HG03558 (cell line): ENCODE measurements at regions not wholly inside any gene's neighbourhood (a gene's known extent, or its start where the extent isn't known, plus 50 kb on each side); places are given as distances from the start of the nearest gene placed in this dataset.
"Not testable (repeated sequence)": the region's sequence is repeated elsewhere in the genome, so short reads cannot be mapped to it uniquely, and the experiment has no call there.

Experiments used
- ATAC-seq: cut with Tn5 transposase; IDR thresholded peaks from one replicate; pipeline ENCODE4 v1.9.1; 2021; ENCODE audit warnings: moderate number of reproducible peaks; ENCODE audit not compliant: unreplicated experiment; ENCODE audit errors: extremely low read depth

DNA sequence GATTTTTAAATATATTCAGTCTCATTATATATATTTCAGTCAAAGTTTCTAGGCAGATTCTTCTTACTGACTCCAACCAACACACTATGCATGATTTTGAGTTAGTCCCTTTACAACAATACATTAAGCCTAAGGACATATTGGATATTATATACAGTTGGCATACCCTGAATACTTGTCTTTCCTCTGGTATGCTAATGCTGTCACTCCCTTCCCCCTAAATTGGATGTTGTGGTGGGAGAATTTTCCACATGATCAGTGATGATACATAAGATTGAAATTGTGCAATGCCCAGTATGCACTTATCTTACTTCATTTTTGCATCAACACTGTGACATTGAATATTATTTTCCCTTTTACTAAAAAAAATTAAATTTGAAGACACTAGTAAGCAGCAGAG lies 935.2 kb downstream of the PCDH7 start:
- ATAC-seq, result no peak

DNA sequence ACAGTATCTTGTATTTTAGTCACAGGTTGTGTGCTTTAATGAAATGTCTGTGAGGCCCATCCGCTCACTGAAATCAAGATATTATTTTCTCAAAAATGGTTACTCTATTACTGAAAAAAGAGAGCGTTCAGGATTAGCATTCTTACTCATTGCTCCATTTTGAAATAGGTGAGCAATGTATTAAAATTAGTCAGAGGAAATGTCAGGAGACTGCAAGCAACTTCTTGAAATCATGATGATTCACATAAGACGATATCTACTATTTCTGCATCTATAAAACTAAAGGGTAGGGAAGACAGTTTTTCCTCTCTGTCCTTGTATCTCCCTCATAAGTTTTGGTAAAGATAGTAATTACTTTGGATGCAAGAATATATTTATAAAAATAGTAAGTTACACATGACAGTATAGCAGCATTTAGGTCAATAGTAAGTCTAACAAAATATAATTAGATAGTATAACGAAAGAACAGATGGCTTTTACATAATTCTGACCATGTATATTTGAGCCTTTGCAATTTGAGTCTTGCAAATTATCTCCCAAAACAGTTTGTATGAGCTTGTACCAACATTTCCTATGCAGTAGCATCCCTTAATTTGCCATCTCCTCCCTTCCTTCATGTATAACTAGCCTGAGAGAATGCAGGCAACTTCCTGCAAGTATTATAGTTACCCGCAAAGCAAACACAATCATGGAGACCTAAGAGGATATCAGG lies 937.8 kb downstream of the PCDH7 start:
- no peak for ATAC-seq

DNA sequence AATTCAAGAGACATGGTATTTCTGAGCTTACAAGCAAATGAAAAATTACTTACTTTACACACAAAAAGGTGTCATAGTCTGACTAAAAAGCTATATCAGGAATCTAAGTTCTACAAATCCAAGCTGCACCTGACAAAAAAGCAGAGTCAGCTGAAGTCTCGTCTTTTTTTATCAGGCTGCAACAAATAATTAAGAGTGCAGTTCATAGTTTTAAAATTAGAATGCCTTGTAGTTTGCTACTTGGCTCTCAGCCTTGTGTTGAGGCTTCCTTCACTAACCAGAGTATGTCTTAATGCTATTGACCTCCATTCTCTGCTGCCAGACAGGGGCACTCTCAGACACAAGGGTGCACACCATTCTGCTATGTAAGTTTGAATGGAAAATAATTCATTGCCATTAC lies 940.7 kb downstream of the PCDH7 start:
- no peak for ATAC-seq

DNA sequence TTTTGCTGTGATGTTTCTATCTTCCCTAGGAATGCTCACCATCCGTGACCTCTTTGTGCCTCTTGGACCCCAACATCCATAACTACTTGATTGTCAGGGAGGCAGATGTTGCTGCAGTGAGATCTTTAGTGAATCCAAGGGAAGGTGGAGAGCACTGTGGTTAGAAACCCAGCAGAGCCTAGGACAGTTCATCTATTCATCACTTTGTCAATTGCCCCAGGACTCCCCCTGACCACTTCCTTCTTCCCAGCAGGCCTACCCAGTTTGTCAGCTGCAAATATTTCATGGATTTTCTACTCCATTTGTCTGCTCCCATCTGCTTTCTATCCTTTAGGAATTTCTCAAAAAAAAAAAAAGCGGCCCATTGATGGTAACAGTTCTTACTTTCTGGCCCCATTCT lies 942.8 kb downstream of the PCDH7 start:
- no peak for ATAC-seq

DNA sequence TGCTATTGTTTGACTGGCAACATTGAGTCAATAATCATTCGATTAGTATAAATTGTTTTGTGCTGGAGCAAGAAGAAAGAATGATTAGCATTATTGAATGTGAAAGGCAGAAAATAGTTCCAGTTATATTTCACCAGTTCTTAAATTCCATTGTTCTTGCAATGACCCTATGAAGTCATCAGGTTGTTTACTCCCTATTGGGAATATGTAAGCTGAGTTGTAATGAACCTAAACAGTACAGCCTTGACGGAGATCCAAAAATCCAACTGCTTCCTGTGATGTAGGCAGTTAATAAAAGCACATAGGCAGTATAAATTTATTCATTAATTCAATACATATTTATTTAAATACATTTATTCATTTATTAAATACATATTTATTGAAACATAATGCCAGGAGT lies 947.5 kb downstream of the PCDH7 start:
- no peak for ATAC-seq

DNA sequence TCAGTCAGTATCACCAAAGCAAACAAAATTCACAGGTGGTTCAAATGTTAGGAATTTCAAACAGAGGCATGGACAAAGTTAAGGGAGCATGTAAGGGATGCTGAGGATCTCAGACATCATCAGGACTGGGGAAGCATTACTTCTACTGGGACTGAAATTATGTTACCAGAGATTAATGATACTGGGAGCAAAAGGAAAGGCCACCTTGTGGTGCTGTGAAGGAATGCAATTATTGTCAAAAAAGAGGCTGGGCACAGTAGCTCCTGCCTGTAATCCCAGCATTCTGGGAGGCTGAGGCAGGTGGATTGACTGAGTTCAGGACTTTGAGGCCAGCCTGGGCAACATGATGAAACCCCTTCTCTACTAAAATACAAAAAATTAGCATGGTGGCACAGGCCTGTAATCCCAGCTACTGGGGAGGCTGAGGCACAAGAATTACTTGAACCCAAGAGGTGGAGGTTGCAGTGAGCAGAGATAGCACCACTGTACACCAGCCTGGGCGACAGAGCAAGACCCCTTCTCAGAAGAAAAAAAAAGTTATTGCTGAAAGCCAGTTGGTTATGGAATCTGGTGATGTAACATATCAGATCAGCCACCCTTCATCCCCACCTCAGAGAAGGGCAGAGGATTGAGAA lies 954.3 kb downstream of the PCDH7 start:
- ATAC-seq, result no peak

DNA sequence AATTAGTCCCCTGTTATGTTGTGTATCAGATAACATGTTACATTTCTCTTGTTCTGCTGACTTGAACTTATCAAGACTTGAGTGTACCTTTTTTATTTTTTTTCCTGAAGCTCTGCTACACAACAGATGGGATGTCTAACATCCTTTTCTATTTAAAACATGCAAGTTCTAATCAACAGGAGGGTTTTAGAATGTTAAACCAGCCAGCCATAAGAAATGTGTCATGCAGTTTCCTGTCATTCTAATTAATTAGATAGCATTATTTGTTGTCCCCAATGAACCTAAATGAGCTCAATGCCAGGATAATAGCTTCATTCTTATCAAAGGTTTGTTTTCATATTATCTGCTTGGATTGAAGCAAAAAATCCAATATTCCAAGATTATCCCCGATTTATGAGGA lies 958.2 kb downstream of the PCDH7 start:
- ATAC-seq, result no peak

DNA sequence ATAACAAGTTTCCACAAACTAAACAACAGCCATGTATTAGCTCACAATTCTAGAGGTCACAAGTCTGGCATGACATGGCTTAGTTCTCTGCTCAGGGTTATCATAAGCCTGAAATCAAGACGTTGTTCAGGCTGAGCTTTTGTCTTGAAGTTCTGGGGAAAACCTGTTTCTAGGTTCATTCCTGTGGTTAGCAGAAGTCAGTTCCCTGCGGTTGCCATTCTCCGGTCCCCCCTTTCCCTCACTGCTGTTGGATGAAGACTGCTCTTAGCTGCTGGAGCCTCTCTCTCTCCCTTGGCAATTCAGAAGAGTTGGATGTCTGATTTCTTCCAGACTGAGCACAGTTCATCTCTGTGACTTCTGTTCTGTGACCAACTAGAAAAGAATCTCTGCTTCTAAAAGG lies 962.6 kb downstream of the PCDH7 start:
- ATAC-seq, result no peak

DNA sequence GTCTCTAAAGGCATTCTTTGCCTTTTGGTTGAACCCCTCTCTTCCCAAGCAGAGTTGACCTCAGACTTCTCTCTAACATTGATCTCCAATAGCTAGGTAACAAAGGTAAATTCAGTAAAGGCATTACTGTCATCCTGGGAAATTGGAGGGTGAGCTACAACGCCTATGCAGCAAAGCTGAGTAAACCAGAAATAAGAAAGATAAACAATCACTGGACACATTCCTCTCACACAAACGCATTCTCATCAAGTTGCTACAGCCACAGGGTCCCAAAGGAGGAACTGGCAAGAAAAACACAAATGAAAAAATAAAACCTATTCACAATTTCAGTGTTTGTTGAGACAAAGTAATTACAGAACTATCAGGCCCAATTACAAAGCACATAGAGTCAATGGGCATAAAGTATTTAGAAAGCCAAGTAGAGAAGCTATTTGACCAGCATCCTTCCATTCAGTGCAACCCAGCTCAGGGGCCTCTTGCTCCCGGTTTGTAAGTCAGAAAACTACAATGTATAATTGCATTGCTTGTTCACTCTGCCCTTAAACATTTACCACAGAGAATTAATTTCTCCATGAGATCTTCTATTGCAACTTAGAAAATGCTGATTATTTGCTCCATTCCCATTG lies 967.7 kb downstream of the PCDH7 start:
- ATAC-seq, result no peak

DNA sequence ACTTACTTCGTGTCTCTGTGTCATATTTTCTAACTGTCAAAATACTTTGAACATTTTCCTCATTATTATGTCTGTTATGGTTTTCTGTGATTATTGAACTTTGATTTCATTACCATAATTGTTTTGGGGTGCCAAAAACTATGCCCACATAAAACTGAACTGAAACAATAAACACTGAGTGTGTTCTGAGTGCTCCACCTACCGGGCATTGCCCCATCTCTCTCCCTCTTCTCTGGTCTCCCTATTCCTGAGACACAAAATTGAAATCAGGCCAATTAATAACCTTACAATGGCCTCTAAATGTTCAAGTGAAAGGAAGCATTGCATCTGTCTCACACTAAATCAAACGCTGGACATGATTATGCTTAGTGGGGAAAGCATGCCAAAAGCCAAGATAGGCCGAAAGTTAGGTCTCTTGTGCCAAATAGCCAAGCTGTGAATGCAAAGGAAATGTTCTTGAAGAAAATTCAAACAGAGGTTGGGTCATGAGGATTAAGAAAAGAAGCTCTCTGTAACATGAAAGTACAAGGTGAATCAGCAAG lies 972.3 kb downstream of the PCDH7 start:
- no peak for ATAC-seq

DNA sequence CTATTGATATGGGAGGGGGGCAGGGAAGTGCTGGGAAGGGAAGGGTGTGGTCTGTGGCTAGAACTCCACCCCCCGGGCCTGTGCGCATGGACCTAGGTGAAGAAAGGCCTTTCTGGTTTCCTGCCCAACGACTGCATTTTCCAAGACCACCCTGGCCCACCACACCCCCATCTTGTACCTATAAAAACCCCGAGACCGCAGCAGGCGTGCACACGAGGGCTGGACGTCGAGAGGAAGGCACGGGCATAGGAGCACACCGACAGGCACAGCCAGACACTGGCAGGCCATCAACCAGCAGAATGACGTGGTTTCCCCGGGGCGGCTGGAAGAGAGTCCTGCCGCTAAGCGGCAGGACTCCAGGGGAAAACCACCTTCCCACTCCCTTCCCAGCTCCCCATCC lies 981.1 kb downstream of the PCDH7 start:
- ATAC-seq, result no peak

DNA sequence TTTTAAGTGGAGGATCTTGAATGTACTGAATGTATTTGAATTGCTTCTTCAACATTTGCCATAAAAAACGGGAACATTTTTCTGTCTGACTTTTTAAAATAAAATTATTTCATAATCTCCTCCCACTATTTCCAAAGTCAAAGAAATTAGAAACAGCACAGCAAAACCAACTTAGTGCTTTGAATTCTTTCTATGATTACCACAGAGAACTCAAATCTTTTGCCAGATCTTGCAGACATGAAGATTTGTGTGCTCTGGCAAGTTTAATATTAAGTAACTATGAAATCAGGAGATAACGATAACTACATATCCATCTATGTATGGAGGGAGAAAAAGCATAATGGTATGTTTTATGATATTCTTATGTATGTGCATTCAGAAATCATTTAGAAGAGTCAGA lies 982.2 kb downstream of the PCDH7 start:
- no peak for ATAC-seq

DNA sequence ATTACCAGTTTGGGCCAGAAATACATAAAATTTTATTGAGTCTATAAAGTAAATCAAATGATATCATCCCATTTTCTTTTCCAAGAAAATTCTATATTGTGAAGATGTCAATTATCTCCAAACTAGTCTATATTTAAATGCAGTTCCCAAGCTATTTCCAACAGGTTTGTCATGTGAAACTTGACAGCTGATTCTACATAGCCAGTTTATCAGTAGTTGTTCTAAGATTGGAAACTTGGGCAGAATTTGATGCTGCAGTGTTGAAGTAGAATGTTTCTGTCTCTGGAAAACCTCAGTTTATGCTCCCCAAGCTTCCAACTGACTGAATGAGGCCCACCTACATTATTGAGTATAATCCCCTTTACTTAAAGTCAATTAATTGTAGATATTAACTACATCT lies 994.1 kb downstream of the PCDH7 start:
- ATAC-seq, result no peak

DNA sequence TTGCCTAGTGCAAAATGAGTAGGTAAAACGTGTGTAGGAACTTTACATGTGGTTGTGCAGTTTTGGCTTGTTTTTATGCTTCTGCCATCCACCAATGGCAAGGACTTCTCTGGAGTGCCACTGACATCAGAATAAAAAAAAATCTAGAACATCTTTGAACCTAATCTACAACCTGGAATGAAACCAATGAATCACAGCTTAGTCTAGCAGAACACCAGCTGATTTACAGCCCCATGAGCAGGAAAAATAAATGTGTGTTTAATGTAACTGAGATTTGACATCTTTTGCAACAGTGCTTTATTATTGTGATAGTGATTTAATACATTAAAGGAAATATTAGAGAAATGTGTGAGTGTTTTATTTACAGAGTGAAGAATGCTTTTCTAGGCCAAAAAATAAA lies 995.1 kb downstream of the PCDH7 start:
- ATAC-seq, result no peak

DNA sequence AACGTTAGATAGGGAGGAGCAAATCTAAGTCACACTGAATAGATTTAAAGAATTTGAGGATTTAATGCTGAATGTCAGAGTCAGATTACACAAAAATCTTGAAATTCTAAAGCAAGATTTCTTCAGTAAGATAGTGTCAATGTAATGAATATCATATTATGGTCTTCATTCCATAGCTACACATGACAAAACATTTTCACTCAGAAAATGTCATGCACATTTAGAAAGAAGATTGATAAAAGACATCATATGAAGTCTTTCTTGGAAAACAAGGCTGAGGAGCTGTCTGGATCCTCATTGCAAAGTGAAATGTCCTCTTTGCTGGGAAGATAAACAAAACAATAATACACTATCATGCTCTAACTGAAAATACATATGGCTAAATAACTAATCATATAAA lies 1006.9 kb downstream of the PCDH7 start:
- no peak for ATAC-seq

DNA sequence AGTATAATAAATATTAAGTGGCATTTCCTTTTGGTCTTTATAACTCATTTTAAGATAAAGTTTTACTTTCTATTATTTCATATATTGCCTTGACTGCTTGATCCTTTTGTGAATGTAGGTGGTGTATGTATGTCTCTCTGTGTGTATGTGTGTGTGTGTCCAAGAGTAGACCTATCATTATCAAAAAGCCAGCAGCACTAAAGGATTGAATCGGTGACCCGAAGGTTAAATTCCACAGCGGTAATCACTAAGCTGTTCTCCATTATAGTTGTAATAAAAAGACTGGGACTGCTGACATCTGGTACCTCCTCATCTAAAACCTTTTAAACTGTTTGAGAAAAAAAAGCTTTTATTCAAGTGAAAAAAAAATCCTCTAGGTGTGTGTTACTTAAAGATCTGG lies 1014.8 kb downstream of the PCDH7 start:
- ATAC-seq, result no peak

DNA sequence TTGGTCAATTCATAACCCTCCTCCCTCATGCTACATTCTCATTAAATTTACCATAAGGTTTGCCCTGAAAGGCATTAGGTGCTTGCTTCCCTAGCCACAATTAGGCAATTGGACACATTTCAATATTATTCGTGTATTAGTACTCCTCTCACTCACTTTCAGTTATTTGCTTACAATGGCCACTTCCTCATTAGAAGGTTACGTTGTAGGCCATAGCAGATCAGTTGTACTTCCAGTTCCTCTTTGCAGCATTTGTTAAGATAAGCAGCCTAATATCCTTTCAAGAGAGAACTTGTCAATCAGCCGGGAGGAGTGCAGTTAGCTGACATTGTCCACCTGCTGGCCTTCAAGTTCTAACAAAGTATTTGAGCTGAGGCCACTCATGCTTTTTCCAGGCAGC lies 1017.2 kb downstream of the PCDH7 start:
- no peak for ATAC-seq

DNA sequence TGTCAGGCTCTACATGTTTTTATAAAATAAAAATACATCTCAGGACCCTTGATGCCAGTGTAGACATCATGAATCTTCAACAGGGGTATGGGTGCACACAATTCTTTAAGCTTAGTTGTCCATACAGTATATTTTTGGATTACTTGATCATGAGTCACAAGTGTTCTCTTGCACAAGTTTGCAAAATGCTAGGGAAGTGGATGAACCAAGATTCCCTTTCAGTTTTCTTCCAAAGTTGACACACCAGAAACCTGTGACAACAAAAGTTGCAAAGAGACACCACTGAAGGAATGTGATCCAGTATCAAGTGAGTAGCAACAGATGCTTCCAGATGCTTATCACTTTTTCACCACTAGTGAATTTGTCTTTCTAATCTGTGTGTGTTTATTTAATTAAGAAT lies 1021.2 kb downstream of the PCDH7 start:
- ATAC-seq, result no peak

DNA sequence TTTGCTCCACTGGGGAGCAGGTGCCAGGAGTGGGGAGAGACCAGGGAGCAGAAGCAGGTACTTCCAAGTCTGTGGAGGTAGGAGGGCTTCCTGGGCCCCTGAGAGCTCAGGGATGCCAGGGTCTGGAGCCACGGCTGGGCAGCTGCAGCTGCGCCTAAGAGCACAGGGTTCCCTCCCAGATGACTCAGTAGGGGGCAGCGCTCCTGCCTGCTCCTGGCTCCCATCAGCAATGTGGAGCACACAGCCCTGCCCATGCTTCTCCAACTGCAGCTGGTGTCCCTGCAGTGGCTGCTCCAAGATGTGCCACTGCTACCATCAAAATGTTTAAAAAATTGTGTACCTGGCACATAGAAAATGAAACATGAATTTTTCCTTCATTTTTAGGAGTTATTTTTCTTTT lies 1028.2 kb downstream of the PCDH7 start:
- ATAC-seq, result no peak

DNA sequence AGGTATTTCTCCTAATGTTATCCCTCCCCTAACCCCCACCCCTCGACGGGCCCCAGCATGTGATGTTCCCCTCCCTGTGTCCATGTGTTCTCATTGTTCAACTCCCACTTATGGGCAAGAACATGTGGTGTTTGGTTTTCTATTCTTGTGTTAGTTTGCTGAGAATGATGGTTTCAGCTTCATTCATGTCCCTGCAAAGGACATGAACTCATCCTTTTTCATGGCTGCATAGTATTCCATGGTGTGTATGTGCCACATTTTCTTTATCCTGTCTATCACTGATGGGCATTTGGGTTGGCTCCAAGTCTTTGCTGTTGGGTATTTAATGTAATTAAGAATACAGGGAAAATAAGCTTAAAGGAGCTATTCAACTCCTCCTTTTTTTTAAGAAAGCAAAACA lies 1030.4 kb downstream of the PCDH7 start:
- not testable (repeated sequence) for ATAC-seq

DNA sequence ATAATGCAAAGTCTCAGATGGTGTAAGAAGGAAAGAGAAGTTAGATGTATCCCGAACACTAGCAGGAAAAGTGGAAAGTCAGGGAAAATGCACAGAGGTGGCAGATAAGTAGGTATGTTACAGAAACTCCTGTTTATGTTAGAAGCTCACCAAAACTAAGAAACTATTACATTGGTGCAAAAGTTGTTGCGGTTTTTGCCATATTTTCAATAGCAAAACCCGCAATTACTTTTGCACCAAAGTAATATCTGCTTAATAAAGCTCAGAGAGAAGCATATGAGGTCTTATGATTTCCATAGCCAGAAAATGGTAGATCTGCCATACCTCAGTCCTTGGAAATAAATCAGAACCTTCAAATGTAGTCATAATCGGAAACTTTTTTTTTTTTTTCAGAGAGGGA lies 1035.6 kb downstream of the PCDH7 start:
- ATAC-seq, result no peak

DNA sequence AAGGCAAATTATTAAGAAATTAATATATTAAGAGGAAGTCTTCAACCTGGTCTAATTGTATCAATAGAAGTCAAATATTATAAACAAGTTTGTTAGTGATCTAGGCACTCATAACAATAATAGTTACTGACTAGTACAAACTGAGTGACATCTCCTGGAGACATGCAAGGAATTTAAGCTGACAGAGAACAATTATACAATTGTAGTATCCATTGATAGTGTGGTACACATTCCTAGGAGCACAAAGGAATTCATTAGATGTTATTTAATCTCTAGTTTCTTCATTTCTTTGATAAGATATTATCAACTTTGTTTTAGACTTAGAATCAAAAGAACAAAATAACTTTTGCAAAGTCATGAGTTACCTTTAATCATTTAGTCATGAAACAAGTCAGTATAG lies 1048.6 kb downstream of the PCDH7 start:
- ATAC-seq, result no peak
